HFF-Myc (cell line): ENCODE measurements at regions not wholly inside any gene's neighbourhood (a gene's known extent, or its start where the extent isn't known, plus 50 kb on each side); places are given as distances from the start of the nearest gene placed in this dataset.

Experiments
- DNase-seq: peaks from one replicate; pipeline ENCODE4 v3.0.0-alpha.2; 2011; ENCODE audit warnings: low read depth; ENCODE audit errors: extremely low read depth
- H3K4me3 ChIP-seq: replicated peaks from 2 replicates; pipeline ENCODE4 v1.5.1; 2011; ENCODE audit warnings: low read depth, mild to moderate bottlenecking, control low read depth, low read length
- TF ChIP-seq, protein P1 (sequence below): IDR thresholded peaks from 2 replicates; pipeline ENCODE4 v1.5.1; 2012; ENCODE audit warnings: mild to moderate bottlenecking, low read depth, low read length, control low read depth; ENCODE audit errors: missing control alignments

DNA sequence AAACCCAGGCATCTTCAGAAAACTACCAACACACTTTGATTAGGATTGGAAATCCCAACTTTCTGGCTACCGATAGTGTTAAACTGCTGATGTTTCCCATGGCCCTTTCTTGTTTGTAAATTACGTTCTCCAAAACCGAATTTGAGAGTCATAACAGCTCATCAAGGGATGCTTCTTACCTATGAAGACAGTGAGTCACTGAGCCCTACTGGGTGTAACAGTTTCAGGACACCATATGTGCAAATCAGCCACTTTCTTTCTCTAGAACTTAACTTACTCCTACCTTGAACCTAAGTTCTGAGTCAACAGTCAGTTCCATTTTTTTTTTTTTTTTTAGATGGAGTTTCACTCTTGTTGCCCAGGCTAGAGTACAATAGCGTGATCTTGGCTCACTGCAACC lies 410.1 kb upstream of the TSHZ3 start:
- H3K4me3 ChIP-seq, result no peak overlapping the region
- TF ChIP-seq, protein P1, sequence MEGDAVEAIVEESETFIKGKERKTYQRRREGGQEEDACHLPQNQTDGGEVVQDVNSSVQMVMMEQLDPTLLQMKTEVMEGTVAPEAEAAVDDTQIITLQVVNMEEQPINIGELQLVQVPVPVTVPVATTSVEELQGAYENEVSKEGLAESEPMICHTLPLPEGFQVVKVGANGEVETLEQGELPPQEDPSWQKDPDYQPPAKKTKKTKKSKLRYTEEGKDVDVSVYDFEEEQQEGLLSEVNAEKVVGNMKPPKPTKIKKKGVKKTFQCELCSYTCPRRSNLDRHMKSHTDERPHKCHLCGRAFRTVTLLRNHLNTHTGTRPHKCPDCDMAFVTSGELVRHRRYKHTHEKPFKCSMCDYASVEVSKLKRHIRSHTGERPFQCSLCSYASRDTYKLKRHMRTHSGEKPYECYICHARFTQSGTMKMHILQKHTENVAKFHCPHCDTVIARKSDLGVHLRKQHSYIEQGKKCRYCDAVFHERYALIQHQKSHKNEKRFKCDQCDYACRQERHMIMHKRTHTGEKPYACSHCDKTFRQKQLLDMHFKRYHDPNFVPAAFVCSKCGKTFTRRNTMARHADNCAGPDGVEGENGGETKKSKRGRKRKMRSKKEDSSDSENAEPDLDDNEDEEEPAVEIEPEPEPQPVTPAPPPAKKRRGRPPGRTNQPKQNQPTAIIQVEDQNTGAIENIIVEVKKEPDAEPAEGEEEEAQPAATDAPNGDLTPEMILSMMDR, result no peak
- DNase-seq, result no peak

DNA sequence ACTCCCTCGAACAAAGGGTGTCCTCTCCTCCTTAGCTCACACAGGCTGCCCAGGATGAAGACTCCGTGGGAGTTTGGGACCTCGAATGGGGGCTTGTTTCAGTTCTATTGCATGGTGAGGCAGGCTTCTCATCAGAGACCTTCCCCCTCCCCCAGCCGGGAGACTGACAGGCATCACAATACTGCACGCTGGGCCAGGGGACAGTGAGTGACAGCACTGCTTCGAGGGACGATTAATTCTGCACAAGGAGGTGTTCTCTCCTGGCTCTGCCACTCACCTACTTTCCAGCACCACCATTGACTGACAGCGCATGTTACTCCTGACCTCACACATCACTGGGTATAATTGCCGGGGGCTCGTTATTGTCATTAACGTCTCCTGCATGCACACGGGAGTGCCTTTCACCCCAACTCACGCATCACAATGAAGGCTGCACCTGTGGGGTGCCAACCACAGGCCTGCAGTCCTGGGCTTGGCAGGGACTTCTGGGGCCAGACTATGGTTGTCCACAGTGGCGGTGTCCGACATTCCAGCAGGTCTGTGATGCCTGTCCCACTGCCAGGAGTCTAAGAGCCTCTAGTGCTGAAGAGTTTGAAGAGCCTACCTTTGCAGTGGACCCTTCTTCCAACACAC lies 412.2 kb upstream of the TSHZ3 start:
- TF ChIP-seq, protein P1, result no peak
- no peak for DNase-seq
- no peak overlapping the region for H3K4me3 ChIP-seq

DNA sequence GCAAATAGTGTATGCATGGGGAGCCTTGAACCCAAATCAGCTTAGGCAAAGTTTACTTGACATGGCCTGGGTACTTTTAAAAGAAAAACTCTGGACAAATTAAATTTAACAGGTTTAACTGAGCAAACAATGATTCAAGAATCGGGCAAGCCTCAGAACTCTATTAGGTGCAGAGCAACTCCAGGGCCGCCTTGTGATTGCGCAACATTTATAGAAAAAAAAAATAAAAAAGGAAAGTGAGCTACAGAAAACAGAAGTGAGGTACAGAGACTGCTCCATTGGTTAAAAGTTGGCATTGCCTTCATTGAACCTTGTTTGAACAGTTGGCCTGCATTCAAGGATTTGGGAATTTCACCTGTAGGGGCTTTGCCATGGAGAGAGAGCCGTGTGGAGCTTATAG lies 421.0 kb upstream of the TSHZ3 start:
- TF ChIP-seq, protein P1, result no peak
- DNase-seq, result no peak
- H3K4me3 ChIP-seq, result no peak overlapping the region

DNA sequence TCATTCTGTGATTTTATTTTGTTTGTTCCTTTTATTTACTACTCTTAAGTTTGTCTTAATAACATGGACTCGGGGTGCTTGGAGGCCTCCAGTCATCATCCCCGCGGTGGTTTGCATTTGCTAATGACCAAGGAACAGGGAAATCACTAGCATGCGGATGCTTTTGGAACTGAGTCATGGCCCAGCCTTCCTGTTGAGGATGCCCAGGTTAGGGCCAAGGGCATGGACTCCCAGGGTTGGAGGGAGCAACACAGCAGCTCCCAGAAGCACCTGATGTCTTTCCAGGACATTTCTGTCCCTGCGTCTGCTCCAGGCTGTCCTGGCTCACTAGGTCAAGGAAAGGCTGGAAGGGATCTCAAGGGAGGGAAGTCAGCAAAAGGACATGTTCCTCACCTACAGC lies 423.7 kb upstream of the TSHZ3 start:
- TF ChIP-seq, protein P1, result no peak
- no peak for DNase-seq
- H3K4me3 ChIP-seq, result no peak overlapping the region

DNA sequence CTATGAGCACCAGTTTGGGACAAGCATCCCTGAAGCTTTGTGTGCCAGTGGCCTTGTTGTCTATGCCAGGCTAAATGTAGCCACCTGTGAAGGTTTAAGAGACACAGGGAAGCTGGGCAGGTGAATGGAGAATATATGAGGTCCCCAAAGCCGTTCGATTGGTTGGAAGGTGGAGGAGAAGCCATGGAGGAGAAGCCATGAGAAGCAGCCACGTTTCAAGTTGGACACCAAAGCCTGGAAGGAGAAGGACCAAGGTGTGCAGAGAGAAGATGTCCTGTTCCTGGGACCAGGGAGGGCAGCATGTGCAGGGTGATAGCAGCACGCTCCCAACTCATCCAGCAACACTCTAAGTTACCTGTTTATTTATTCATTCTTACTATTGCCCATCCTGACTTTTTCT lies 432.3 kb upstream of the TSHZ3 start:
- TF ChIP-seq, protein P1, result no peak
- DNase-seq, result no peak

DNA sequence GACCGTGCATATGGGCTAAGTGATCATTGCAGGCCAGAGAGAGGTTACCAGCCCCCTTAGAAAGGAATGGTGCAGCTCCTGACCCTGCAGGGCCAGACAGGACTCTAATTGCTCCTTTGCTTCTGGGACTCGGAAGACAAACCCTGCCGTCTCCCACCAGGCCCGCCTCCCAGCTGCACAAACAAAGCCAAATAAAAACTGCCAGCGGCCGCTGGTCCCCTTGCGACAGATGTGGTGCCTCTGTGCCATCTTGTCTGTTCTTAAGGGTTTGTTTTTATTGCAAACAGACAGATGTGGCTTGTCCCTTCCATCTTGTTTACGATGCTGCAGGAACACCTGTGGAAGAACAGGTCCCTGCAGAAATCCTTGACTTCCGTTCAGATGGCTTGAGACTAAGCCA lies 434.4 kb upstream of the TSHZ3 start:
- TF ChIP-seq, protein P1, result no peak
- no peak overlapping the region for H3K4me3 ChIP-seq
- DNase-seq, result no peak

More for the DNA sequence above, 432.3 kb upstream of the TSHZ3 start:
- no peak overlapping the region for H3K4me3 ChIP-seq

DNA sequence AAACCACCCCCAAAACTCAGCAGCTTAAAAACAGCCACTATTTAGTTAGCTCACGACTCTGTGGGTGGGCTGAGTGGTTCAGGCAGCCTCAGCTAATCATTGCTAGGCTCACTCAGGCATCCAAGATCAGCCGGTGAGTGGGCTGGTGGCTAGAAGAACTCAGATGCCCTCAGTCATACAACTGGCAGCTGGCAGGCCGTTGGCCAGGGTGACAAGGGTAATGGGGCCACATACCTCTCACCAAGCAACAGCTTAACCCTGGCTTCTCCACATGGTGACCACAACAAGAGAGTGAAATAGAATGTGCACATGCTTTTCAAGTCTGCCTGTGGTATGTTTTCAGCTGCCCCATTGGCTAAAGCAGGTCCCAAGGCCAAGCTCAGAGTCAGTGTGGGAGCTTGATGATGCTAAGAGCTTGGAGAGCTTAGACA lies 435.4 kb upstream of the TSHZ3 start:
- H3K4me3 ChIP-seq, result no peak overlapping the region
- TF ChIP-seq, protein P1, result no peak
- no peak for DNase-seq
